OCI-LY3 (cell line): ENCODE measurements at regions not wholly inside any gene's neighbourhood (a gene's known extent, or its start where the extent isn't known, plus 50 kb on each side); places are given as distances from the start of the nearest gene placed in this dataset.
"Not testable (repeated sequence)": the region's sequence is repeated elsewhere in the genome, so short reads cannot be mapped to it uniquely, and the experiment has no call there.

Source experiments
- H2AFZ ChIP-seq: fragments of 200-600, 300-600 bp; shearing (Covaris generic); 2 replicates; pipeline ENCODE4 v1.6.0; 2014; ENCODE audit warnings: antibody characterized with exemption, low read depth, low read length
- H3K27ac ChIP-seq: fragments of 200-600, 300-600 bp; sonication (generic); 2 replicates; pipeline ENCODE4 v1.5.1; 2014; ENCODE audit warnings: mild to moderate bottlenecking, low read length, moderate library complexity, mixed read lengths
- H3K27me3 ChIP-seq: fragments of 200-600, 300-600 bp; sonication (generic); 2 replicates; pipeline ENCODE4 v1.6.1; 2014; ENCODE audit warnings: low read depth, low read length, mixed read lengths
- H3K36me3 ChIP-seq: fragments of 200-600, 300-600 bp; sonication (generic); replicated peaks from 2 replicates; pipeline ENCODE3; 2014; ENCODE audit warnings: low read depth, low read length, mixed read lengths
- H3K4me1 ChIP-seq: fragments of 300-600, 200-600 bp; sonication (generic); 2 replicates; pipeline ENCODE4 v1.6.1; 2014; ENCODE audit warnings: low read length, mixed read lengths
- H3K4me2 ChIP-seq: fragments of 200-600, 300-600 bp; sonication (generic); 2 replicates; pipeline ENCODE4 v1.6.1; 2014; ENCODE audit warnings: low read length, mixed read lengths
- H3K4me3 ChIP-seq: fragments of 300-600, 200-600 bp; sonication (generic); 2 replicates; pipeline ENCODE4 v1.5.1; 2014; ENCODE audit warnings: antibody characterized with exemption, mild to moderate bottlenecking, low read length, moderate library complexity
- H3K79me2 ChIP-seq: fragments of 300-600, 200-600 bp; shearing (Covaris generic); 2 replicates; pipeline ENCODE4 v1.6.1; 2014; ENCODE audit warnings: mild to moderate bottlenecking, low read length, mixed read lengths
- H3K9ac ChIP-seq: fragments of 300-600, 200-600 bp; shearing (Covaris generic); 2 replicates; pipeline ENCODE4 v1.6.0; 2014; ENCODE audit warnings: mild to moderate bottlenecking, low read length, moderate library complexity
- H3K9me3 ChIP-seq: fragments of 200-600, 300-600 bp; shearing (Covaris generic); 2 replicates; pipeline ENCODE4 v1.6.1; 2014; ENCODE audit warnings: low read length, mixed read lengths; ENCODE audit not compliant: insufficient read depth
- H4K20me1 ChIP-seq: fragments of 200-600, 300-600 bp; sonication (generic); 2 replicates; pipeline ENCODE4 v1.6.1; 2016; ENCODE audit warnings: low read length, mixed read lengths; ENCODE audit not compliant: insufficient read depth
- CTCF ChIP-seq: fragments of 200-600, 300-600 bp; sonication (generic); IDR thresholded peaks from 2 replicates; pipeline ENCODE4 v1.5.1; 2014; ENCODE audit warnings: antibody characterized with exemption, low read length, low read depth
- EZH2phosphoT487 ChIP-seq: fragments of 200-600 bp; shearing (Covaris generic); IDR thresholded peaks from 2 replicates; pipeline ENCODE4 v1.6.1; 2018; ENCODE audit warnings: antibody characterized with exemption, mixed run types, low read depth

GRCh38 chr6:134806180-134806798 lies 143.6 kb downstream of the ALDH8A1 start:
- H3K9ac ChIP-seq, result no peak overlapping the region
- H3K9me3 ChIP-seq, result no peaks in the 10 kb centered on the region
- H3K4me1 ChIP-seq, result no peaks in the 10 kb centered on the region
- no peak overlapping the region for H3K4me2 ChIP-seq
- H3K27me3 ChIP-seq, result no peaks in the 10 kb centered on the region
- H3K27ac ChIP-seq, result no peak overlapping the region
- TF ChIP-seq EZH2phosphoT487, result no peak
- no peak for TF ChIP-seq CTCF
- H2AFZ ChIP-seq, result no peak overlapping the region
- H3K79me2 ChIP-seq, result no peaks in the 10 kb centered on the region
- H3K36me3 ChIP-seq, result no peaks in the 10 kb centered on the region
- H4K20me1 ChIP-seq, result no peaks in the 10 kb centered on the region
- no peak overlapping the region for H3K4me3 ChIP-seq

DNA sequence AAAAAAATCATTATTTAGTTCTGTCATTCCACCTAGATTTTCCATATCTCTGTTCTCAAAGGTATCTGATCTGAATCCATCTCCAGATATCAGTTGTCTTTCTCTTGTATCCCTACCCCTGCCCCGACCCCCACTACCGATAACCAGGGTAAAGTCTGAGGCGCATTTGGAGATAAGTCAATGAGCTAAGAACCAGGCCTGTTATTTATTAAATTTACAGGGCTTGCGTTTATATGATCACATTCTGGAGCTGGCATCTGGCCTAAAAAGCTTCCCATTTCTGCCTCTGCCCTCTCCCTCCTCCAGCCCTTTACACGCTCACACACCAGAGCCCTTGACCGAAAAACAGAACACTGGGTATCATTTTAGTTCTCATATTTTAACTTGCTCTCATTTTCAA lies 144.7 kb downstream of the ALDH8A1 start:
- TF ChIP-seq EZH2phosphoT487 (no peak), CTCF (no peak)
- Histone ChIP-seq H3K4me2 (no peak overlapping the region), H3K4me1 (no peaks in the 10 kb centered on the region), H3K27me3 (no peaks in the 10 kb centered on the region), H3K4me3 (no peak overlapping the region), H2AFZ (no peak overlapping the region), H3K9me3 (no peaks in the 10 kb centered on the region), H3K27ac (no peak overlapping the region), H3K9ac (no peak overlapping the region), H3K36me3 (no peaks in the 10 kb centered on the region), H3K79me2 (no peaks in the 10 kb centered on the region), H4K20me1 (no peaks in the 10 kb centered on the region)

DNA sequence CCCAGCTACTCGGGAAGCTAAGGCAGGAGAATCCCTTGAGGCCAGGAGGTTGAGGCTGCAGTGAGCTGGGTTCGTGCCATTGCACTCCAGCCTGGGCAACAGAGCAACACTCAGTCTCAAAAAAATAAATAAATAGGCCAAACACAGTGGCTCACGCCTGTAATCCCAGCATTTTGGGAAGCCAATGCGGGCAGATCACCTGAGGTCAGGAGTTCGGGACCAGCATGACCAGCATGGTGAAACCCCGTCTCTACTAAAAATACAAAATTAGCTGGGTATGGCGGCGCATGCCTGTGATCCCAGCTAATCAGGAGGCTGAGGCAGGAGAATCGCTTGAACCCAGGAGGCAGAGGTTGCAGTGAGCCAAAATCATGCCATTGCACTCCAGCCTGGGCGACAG lies 145.6 kb downstream of the ALDH8A1 start:
- H3K9me3 ChIP-seq, H4K20me1 ChIP-seq, H3K27ac ChIP-seq, H3K27me3 ChIP-seq, H2AFZ ChIP-seq, H3K4me2 ChIP-seq, H3K79me2 ChIP-seq, H3K9ac ChIP-seq, H3K4me3 ChIP-seq, H3K4me1 ChIP-seq, H3K36me3 ChIP-seq: not testable (repeated sequence)

DNA sequence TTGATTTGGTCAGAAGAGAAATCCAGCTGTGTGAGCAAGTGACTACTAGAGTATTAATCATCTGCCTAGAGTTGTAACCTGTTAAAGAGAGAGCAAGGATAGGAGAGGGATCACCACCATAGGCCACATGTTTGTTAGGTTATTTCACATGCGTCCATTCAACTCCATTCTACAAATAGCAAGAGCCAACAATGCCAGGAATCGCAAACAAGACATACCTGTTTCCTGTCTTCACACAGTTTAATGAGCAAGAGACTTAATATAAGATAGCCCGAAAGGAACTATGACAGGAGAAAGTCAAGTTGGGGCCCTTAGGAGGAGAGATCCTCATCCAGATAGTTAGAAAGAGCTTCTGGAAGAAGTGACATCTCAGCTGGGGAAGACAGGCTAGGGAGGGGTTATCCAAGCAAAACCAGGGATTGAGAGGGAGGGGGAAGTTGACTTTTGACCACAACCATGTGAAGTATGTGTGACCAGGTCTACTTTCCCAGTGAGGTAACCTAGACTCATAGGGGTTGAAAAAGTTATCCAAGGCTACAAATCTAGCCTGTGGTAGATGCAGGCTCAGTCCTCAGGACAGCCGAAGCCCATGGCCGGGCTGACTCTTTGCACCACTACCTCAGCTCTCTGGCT lies 147.4 kb downstream of the ALDH8A1 start:
- H3K9ac ChIP-seq, result no peak overlapping the region
- no peak overlapping the region for H3K4me2 ChIP-seq
- no peak overlapping the region for H2AFZ ChIP-seq
- no peaks in the 10 kb centered on the region for H3K27me3 ChIP-seq
- H3K36me3 ChIP-seq, result no peaks in the 10 kb centered on the region
- TF ChIP-seq EZH2phosphoT487, result no peak
- no peak for TF ChIP-seq CTCF
- no peaks in the 10 kb centered on the region for H3K4me1 ChIP-seq
- H3K79me2 ChIP-seq, result no peaks in the 10 kb centered on the region
- no peaks in the 10 kb centered on the region for H3K9me3 ChIP-seq
- no peaks in the 10 kb centered on the region for H4K20me1 ChIP-seq
- no peak overlapping the region for H3K27ac ChIP-seq
- H3K4me3 ChIP-seq, result no peak overlapping the region
